Activated T-cell treated with anti-CD3 and anti-CD28 coated beads, Interleukin-2, amount 50 U/mL, for 48 hours (primary cell): ENCODE measurements at regions not wholly inside any gene's neighbourhood (a gene's known extent, or its start where the extent isn't known, plus 50 kb on each side); places are given as distances from the start of the nearest gene placed in this dataset.
"Not testable (repeated sequence)": the region's sequence is repeated elsewhere in the genome, so short reads cannot be mapped to it uniquely, and the experiment has no call there.

Experiments used
- DNase-seq, 2 experiments: peaks; one replicate each; pipeline ENCODE4 v3.0.0-alpha.2; 2020

DNA sequence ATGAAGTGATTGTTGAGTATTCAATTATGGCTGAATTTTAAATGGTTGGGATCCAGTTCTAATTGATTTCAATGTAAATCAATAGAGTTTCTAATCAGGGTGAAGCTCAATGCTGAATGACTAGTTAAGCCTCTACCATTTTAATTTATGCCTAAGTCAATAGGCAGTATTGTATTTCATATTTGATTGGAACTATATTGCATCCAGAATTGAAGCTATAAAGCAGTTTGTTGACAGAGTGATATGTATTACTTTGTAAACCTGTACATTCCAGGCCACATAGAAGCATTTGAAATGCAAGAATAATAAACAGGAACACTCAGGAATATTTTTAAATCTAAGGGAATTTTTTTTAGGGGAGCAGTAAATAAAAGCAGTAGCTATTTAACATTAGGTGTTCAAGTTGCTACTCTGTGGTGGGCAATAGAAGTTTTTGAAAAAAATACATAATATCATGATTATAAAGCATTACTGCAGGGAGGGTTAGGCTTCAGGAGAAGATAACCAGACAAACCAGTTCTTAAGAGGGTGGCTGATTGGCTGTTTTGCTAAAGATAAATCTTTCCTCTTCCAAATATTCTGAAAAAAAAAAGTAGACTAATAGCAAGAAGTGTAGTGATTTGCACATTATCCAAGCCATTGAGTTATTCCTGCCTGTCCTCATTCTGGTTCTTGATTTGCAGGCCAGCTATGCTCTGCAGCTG, 492.0 kb upstream of the MEF2C start:
- no peak for DNase-seq

- no peak for DNase-seq
Measured at GRCh38 chr5:89374144-89374784, 491.3 kb upstream of the MEF2C start.

DNA sequence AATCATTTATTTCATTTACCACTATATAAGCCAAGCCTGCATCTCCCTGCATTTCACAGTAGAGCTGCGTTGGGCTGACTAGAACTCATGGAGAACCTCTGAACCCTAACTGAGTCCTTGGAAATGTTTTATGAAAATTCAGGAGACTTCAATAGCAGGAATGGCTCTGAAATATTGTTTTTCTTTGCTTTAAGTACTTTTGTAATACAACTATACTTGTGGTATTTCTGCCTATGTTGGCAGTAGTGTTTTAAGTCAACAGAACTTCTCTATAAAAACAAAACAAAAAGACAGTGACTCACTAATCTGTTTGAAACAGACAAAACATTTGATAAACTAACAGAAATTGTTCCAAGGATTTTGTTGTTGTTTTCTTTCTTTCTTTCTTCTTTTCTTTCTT, 489.2 kb upstream of the MEF2C start:
- no peak for DNase-seq

DNA sequence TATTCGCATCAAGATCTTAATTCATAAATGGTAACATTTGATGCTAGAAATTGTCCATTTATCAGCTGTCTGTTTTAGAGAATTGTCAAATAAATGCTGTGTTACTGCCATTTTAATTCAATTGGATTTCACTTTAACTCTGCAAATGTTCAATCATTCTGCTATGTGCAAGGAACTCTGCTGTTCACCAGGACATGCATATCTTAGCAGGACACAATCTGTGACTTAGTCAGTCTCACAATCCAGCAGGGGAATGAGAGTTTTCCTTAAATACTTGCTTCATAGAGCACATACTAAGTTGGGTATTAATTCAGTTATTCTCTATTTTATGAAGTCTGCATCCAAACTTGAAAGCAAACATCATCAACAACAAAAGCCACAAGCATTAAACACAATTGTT, 488.7 kb upstream of the MEF2C start:
- DNase-seq, result no peak

GRCh38 chr5:89359046-89359445, 476.1 kb upstream of the MEF2C start:
- no peak for DNase-seq

- no peak for DNase-seq
Measured at GRCh38 chr5:89353837-89354551, 471.0 kb upstream of the MEF2C start.

DNA sequence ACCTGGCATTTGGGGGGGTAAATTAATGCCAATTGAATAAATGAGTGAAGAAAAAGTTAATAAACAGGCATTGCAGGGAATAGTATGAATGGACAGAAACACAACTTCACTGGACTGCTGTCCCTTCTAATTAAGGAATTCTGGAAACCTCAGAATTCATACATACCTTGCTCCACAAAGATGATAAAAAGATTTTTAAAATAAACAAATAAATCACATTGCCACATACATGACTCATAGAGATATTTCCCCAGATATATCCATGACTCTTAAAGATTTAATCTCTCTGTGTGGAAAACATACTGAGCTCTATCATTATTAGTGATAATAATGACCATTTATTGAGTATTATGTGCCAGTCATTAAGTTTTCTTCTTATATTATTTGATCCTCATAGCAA, 469.0 kb upstream of the MEF2C start:
- DNase-seq, result no peak

- no peak for DNase-seq
Measured at GRCh38 chr5:89351222-89351621, 468.2 kb upstream of the MEF2C start.

- DNase-seq, result no peak
Measured at GRCh38 chr5:89350684-89351083, 467.7 kb upstream of the MEF2C start.

DNA sequence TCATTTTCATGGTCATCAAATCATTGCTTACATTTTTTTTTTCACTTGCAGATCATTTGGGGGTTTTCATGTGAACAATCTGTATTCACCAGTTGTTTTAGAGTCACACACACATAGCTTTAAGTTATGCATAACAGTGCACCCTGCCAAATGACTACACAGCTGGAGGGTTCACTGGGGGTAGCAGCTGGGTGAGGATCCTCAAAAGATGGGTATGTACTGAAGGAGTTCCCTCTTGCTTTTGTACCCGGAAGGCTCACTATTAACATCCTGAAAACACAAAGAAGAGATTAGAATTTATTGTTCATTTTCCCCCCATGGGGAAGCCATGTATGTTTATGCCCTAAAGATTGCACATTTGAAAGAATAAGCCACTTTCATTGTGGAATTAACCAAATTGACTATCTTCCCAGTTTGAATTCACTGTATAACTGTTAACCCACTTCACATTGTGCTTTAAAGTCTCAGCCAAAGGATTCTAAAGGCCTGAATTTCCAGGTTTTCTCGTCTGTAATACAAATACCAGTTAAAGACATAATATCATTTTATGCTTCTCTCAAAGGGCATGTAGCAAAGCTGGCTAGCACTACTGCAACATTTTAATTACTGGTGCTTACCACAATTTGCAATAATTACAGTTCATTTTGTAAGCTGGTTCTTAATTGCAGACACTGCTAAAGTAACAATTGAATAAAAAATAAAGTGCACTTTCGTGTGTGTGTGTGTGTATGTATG, 466.4 kb upstream of the MEF2C start:
- DNase-seq, result no peak

- DNase-seq, result no peak
Measured at GRCh38 chr5:89346573-89346972, 463.6 kb upstream of the MEF2C start.

DNA sequence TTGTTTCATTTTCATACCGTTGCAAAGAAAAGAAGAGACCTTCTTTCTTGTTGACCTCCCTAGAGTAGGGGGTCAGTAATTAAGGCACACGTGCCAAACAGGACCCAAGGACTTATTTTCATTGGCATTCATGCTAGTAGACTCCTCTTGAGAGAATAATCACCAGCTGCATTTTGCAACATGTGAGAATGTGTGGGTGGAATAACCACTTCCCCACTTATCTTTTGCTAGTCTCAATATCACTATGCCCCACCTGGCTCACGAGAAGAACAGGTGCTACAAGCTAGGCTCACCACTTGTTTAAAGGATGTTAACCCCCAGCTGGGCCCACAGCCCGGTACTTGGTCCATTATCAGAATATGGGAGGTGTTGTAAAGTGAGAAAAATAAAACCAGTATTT, 460.7 kb upstream of the MEF2C start:
- DNase-seq, result peak in 1 of 2 experiments; percentile 18

DNA sequence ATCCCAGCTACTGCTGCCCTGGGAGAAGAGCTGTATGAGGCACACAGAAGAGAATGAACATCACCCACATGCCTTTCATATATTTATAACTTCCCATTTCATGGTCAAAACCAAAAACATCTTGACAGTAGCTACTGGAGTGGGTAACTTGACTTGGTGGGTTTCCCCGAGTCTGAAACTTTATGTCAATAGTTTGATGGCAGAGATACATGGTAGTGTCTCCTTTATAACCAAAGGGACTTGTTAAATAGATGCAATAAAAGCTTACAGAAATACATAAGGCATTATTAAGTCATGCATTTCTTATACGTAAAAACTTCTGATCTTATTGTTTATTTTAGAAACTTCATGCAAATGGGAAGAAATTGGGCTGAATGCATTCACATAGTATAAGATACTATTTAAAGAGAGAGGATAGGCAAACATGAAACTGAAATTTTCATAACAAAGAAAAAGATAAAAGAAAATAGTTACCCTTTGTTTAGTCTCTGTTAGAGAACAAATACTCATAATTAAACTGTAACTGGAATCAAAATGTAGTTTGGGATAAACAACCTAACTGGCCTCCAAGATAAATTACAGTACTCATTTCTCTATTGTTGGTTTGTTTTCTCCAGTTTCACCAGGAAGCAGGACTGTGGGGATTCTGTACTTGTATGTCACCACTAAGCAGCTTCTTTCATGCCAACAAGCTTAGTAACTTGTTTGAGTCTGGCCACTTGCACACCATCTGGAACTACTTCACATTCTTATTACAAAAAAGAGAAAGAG, 459.3 kb upstream of the MEF2C start:
- no peak for DNase-seq

DNA sequence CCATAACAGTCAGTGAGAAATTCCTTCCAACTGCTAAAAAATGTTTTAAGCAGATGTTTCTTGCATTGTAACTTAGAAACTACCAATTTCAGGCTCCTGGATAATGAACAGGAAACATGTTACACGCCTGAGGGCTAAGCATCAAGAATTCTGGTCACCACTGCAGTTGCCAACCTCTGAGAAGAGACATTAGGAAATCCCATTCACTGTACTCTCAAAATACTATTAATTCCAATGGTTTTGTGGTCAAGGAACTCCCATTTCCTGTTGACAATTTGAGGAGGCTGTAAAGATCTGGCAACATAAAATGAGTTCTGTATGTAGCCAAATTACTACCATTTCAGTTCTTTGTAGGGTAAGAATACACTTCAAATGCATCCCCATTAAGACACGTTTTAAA, 456.0 kb upstream of the MEF2C start:
- no peak for DNase-seq

GRCh38 chr5:89336111-89336510, 453.1 kb upstream of the MEF2C start:
- no peak for DNase-seq

DNA sequence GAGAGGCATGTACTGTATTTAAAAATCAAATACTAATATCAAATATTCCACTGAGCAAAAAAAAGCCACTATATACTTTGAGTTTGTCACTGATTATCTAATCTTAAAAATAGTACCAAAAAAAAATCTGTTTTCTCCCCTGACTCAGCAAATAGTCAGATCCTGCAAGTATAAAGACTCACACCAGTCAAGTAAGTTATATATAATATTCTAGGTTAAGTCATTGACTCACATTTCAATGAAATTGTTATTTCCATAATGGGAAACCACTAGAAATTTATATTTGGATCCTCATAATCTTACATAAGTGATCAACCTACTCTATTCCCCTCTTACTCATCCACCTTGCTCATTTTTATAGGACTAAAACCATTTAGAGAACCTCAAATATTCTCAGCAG, 447.2 kb upstream of the MEF2C start:
- no peak for DNase-seq

DNA sequence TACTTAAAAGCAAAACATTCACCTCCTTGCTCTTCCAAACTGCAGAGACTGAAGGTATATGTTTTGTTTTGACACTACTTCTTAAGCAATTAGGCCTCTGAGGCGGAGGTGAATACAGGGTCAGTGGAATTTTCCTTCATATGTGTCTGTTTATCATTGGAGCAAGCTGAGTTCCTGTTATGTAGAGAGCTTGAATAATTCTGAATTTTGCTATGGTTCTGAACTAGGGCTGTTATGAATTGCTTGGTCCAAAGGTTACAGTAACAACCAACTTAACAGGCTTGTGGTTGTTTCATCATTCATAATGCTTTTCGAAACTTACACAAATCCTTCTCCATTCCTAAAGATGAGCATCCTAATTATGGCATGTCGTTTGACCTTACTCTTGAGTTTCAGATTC, 444.6 kb upstream of the MEF2C start:
- DNase-seq, result no peak

GRCh38 chr5:89324990-89325389, 442.0 kb upstream of the MEF2C start:
- no peak for DNase-seq

DNA sequence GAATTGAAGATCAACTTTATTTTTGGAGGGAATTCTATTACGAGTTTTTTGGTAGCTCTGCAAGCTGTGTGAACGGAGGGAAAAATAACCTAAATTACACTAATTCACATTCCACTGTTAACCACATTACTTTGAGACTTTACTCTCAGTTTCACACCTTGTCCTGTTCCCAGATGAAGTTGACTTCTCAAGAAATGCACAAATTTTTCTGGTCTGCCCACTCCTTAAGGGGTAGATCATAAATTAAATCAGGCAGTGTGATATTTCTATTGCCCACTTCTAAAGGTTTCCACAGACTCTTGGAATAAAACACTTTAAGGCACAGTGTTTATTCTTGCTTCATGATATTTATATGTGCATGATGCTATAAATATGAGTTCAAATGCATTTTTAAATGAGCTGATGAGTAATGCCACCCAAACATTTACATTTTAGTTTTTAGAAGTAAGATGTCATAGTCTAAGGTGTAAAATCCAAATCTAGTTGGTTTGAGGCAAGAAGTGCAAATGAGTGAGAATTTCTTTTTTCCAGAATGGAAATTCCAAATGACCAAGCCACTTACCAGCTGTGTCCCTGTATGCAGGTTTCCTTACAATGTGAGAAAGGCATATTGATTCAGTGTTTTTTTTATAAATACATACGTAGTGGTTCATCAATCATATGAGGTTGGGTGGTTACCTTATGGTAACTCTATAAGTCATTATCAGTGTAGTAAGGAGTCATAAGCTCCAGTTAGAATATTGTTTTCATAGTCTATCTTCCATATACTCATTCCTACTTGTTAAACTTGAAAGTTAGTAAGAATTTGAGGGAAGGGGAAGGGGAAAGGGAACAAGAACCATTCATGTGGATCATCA, 437.7 kb upstream of the MEF2C start:
- no peak for DNase-seq

GRCh38 chr5:89317838-89318237, 434.9 kb upstream of the MEF2C start:
- not testable (repeated sequence) for DNase-seq

DNA sequence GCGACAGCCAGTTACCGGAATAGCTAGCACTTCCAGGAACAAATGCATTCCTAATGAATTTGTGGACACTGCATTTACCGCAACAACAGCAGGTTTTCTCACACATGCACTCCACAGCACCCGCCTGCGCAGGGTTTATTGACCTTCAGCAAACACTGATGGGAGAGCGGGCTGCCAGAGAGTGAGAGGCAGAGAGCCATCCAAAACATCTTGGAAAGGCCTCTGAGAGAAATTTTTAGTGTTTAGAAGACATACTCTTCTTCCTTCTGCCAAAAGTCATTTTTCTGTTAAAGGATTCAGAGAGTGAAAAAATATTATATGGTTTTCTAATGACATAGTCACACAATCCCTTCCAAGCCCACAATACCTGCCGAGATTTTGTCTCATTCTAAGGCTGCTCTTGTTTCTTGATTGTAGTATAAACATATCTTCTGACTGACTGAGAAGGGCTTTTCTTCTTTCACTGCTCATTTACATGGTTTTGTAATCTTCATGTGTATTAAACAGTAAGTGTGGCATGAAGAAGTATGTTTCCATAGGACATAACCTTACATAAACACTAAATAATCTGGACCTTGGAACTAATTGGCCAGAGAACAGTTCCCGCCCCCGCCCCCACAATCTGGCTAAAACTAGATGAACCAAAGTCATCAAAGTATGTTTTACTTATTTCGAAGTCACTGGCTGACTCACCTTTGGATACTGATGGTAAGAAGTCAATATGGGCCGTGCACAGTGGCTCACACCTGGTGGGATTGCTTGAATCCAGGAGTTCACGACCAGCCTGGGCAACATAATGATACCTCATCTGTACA, 432.5 kb upstream of the MEF2C start:
- DNase-seq, result no peak
